HFFc6 (cell line): ENCODE measurements at regions not wholly inside any gene's neighbourhood (a gene's known extent, or its start where the extent isn't known, plus 50 kb on each side); places are given as distances from the start of the nearest gene placed in this dataset.
"Not testable (repeated sequence)": the region's sequence is repeated elsewhere in the genome, so short reads cannot be mapped to it uniquely, and the experiment has no call there.

Experiments
- DNase-seq: peaks from one replicate; pipeline ENCODE4 v3.0.0-alpha.2; 2018
- H3K27ac Mint-ChIP-seq: 2 replicates; pipeline ENCODE4 v1.8.0; 2020; ENCODE audit warnings: mild to moderate bottlenecking, mixed read lengths
- H3K27me3 Mint-ChIP-seq: 2 replicates; pipeline ENCODE4 v1.8.0; 2021; ENCODE audit warnings: mild to moderate bottlenecking, moderate library complexity, mixed read lengths; ENCODE audit not compliant: insufficient read depth
- H3K36me3 Mint-ChIP-seq: 2 replicates; pipeline ENCODE4 v1.8.0; 2021; ENCODE audit warnings: low read depth, mixed read lengths
- H3K4me1 Mint-ChIP-seq: 2 replicates; pipeline ENCODE4 v1.8.0; 2020; ENCODE audit warnings: low read depth, mixed read lengths
- H3K4me3 Mint-ChIP-seq: 2 replicates; pipeline ENCODE4 v1.8.0; 2020; ENCODE audit warnings: mild to moderate bottlenecking, moderate library complexity, mixed read lengths
- H3K9me3 Mint-ChIP-seq: 2 replicates; pipeline ENCODE4 v1.8.0; 2020; ENCODE audit warnings: mild to moderate bottlenecking, mixed read lengths
- TF ChIP-seq, protein P1 (sequence below): fragments of 200-600 bp; sonication (generic); IDR thresholded peaks from 2 replicates; pipeline ENCODE4 v1.5.0; 2021; ENCODE audit warnings: antibody characterized with exemption, mild to moderate bottlenecking

DNA sequence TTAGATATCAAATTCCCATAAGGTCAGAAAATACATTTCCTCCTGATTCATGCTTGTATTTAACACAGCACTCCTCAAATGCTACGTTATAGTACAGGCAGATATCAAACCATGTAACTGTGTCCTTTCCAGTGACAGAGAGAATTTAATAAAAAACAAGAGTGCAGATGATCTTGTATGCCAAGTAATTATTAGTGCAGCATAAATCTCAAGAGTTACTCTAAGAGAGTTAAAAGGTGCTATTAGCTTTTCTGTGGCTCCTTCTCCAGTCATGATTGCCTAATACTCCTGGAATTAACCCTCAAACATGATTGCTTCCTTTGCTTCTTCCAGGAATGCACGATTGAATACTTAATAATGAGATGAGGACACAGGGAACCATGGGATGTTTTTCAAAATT is 413.0 kb upstream of the DPH6 start:
- Mint-ChIP-seq H3K4me3 (no peak overlapping the region), H3K36me3 (no peaks in the 10 kb centered on the region)
- no peak for DNase-seq

DNA sequence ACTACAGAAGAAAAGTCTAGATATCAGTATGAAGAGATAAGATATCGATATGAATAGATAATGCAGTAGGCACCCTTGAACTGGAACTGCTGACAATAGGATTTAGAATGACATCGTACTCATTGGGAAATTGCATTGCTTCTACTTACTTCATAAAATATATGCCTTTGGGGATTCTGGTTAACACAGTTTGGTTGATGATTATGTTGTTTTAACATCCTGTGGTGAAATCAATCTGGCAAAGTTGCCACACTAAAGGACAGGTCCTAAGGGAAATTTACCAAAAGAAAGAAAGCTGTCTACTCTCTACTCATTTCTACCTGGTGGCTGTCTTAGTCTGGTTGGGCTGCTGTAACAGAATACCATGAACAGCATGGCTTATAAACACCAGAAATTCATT is 417.4 kb upstream of the DPH6 start:
- TF ChIP-seq, protein P1, sequence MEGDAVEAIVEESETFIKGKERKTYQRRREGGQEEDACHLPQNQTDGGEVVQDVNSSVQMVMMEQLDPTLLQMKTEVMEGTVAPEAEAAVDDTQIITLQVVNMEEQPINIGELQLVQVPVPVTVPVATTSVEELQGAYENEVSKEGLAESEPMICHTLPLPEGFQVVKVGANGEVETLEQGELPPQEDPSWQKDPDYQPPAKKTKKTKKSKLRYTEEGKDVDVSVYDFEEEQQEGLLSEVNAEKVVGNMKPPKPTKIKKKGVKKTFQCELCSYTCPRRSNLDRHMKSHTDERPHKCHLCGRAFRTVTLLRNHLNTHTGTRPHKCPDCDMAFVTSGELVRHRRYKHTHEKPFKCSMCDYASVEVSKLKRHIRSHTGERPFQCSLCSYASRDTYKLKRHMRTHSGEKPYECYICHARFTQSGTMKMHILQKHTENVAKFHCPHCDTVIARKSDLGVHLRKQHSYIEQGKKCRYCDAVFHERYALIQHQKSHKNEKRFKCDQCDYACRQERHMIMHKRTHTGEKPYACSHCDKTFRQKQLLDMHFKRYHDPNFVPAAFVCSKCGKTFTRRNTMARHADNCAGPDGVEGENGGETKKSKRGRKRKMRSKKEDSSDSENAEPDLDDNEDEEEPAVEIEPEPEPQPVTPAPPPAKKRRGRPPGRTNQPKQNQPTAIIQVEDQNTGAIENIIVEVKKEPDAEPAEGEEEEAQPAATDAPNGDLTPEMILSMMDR, result no peak
- no peak overlapping the region for H3K27ac Mint-ChIP-seq
- H3K27me3 Mint-ChIP-seq, result peaks cover 4% of the 10 kb centered on the region
- no peaks in the 10 kb centered on the region for H3K9me3 Mint-ChIP-seq
- no peak overlapping the region for H3K4me3 Mint-ChIP-seq
- DNase-seq, result no peak
- H3K36me3 Mint-ChIP-seq, result no peaks in the 10 kb centered on the region
- H3K4me1 Mint-ChIP-seq, result no peaks in the 10 kb centered on the region

More for the DNA sequence above, 413.0 kb upstream of the DPH6 start:
- Mint-ChIP-seq H3K27ac (no peak overlapping the region), H3K27me3 (peaks cover 2% of the 10 kb centered on the region; the same call in 1 of the 2 replicates), H3K9me3 (no peaks in the 10 kb centered on the region), H3K4me1 (no peaks in the 10 kb centered on the region)
- TF ChIP-seq, protein P1, result no peak

DNA sequence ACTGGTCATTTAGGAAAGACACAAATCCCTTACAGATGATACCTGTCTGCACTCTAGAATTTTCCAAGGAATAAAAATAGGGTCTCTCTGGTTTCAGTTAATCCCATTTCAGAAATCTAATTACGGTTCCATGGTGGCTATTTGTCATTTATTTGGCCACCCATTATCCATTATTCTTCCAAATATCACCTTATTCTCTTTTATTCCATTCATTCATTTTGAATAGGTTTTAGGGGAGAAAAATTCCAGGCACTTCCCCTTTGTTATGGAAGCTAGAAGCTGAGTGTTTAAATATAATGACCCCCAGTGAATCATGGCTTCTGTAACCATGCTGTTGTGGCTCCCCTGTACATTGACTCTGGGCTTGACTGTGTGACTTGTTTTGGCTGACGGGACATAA is 420.8 kb upstream of the DPH6 start:
- H3K27me3 Mint-ChIP-seq, result peaks cover 4% of the 10 kb centered on the region
- H3K4me1 Mint-ChIP-seq, result no peaks in the 10 kb centered on the region
- TF ChIP-seq, protein P1, result no peak
- H3K27ac Mint-ChIP-seq, result no peak overlapping the region
- H3K9me3 Mint-ChIP-seq, result no peaks in the 10 kb centered on the region
- H3K4me3 Mint-ChIP-seq, result no peak overlapping the region
- H3K36me3 Mint-ChIP-seq, result no peaks in the 10 kb centered on the region
- DNase-seq, result no peak

DNA sequence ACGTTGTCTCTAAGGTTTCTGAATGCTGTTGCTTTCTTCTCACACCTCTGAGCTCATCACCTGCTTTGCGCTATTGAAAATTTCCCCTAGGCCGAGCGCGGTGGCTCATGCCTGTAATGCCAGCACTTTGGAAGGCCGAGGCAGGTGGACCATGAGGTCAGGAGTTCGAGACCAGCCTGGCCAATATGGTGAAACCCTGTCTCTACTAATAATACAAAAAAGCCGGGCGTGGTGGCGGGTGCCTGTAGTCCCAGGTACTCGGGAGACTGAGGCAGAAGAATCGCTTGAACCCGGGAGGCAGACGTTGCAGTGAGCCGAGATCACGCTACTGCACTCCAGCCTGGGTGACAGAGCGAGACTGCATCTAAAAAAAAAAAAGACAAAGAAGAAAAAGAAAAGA is 422.0 kb upstream of the DPH6 start:
- DNase-seq, H3K36me3 Mint-ChIP-seq, H3K4me1 Mint-ChIP-seq, H3K27me3 Mint-ChIP-seq, H3K4me3 Mint-ChIP-seq, H3K27ac Mint-ChIP-seq, H3K9me3 Mint-ChIP-seq: not testable (repeated sequence)

DNA sequence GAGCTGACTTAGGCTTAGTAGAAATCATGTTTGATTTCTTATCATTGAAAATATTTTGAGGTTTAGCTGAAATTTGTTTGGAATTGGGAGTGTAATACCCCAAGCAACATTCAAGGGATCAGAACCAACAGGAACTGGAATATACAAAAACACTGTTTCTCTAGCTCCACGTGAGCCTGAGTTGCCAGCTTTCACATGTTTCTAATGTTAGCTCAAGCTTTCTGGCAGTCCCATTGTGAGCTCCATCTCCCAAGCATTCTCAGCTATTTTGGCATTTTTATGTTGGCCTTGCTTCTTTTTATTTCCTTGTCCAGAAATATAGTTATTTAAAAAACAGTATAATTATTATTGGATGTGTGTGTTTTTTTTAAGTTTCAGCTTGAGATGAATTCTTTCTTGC is 427.1 kb upstream of the DPH6 start:
- no peak overlapping the region for H3K4me3 Mint-ChIP-seq
- no peaks in the 10 kb centered on the region for H3K36me3 Mint-ChIP-seq
- no peaks in the 10 kb centered on the region for H3K9me3 Mint-ChIP-seq
- H3K27ac Mint-ChIP-seq, result no peak overlapping the region
- TF ChIP-seq, protein P1, result no peak
- H3K27me3 Mint-ChIP-seq, result peaks cover 9% of the 10 kb centered on the region
- no peak for DNase-seq
- H3K4me1 Mint-ChIP-seq, result no peaks in the 10 kb centered on the region

DNA sequence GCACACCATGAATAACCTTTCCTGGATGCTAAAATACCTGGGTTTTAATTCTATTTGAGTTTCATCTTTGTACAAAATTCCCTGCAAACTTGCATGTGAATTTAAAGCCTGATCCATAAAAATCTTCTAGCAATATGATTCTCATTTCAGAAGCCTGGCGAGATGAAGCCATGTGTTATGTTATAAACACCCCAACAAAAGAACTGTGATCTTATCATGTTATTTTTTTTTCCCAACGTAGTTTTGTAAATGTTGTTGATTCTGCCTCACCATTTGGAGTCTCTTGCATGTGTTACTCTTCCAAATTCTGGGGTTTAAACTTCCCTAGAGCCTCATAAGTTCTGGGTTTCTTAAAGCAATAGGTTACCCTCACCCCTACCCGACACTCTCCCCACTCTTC is 428.1 kb upstream of the DPH6 start:
- Mint-ChIP-seq H3K27me3 (peaks cover 9% of the 10 kb centered on the region), H3K9me3 (no peaks in the 10 kb centered on the region), H3K4me3 (no peak overlapping the region), H3K4me1 (no peaks in the 10 kb centered on the region), H3K36me3 (no peaks in the 10 kb centered on the region), H3K27ac (no peak overlapping the region)
- no peak for DNase-seq
- TF ChIP-seq, protein P1, result no peak
